Stimulated activated CD8-positive, alpha-beta memory T cell treated with anti-CD3 and anti-CD28 coated beads, Interleukin-7, amount 100 ng/mL, for 48 hours (primary cell): ENCODE measurements at regions not wholly inside any gene's neighbourhood (a gene's known extent, or its start where the extent isn't known, plus 50 kb on each side); places are given as distances from the start of the nearest gene placed in this dataset.

Source experiments
- DNase-seq, 2 donors: peaks; one replicate each; pipeline ENCODE4 v3.0.0-alpha.2; 2020; ENCODE audit warnings: low read depth in 1 of 2; ENCODE audit errors: extremely low read depth in 1 of 2

DNA sequence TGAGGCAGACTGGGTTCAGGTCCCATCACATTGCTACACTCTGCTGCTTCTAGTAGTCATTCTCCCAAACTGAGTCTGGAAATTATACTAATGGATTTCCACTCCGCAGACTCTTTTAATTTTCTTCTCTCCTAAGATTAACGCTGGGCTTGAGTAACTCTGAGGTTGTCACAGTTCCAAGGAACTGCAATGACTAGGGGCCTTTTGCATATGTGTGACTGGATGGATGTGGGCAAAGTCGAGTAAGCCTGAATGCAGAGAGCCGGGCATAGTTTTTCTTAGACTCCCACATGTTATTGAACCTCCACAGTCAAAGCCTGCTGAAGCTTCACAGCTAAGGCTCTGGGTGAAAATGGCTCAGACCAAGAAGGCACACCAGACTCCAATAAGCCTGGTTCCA is 160.9 kb upstream of the PROX1 start:
- no peak for DNase-seq

GRCh38 chr1:213828867-213829266 is 158.9 kb upstream of the PROX1 start:
- no peak for DNase-seq

GRCh38 chr1:213829780-213830179 is 158.0 kb upstream of the PROX1 start:
- no peak for DNase-seq

- no peak for DNase-seq
Measured at GRCh38 chr1:213830371-213830770, 157.4 kb upstream of the PROX1 start.

DNA sequence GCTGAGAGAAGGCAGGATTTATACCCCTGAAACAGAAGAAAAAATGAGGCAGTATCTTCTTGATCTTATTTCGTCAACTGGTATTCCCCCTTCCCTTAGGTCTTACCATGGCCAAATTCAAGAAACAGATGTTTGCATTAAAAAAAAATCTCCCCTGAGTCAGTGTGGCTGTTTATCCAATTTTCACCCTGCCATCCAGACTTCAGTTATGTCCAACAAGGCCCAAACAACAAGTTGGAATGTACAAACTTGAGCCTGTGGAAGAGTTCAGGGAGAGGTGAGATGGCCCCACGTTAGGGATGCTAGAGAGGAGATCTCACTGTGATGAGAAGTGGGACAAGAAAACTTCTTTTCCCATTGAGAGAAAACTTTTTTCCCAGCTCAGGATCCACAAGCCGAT is 147.2 kb upstream of the PROX1 start:
- DNase-seq: no peak

DNA sequence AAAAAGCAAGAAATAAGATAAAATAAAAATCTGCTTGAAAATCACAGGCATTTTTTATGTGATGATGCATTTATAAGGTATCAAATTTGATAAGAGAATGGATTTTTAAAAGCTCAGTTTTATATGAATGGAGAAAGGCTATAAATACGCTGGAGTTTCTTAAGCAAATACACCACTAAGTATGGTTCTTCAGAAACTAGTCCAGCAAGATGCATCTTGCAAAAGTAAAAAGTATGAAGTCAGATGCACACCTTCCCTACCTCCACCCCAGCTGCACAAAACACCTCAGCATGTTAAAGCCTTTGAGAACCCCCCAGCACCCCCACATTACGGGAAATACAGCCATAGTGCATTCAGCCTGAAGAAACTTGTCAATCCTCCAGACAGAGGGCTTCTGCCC is 143.1 kb upstream of the PROX1 start:
- DNase-seq: no peak

GRCh38 chr1:213852107-213852506 is 135.7 kb upstream of the PROX1 start:
- DNase-seq: no peak

GRCh38 chr1:213858581-213858980 is 129.2 kb upstream of the PROX1 start:
- no peak for DNase-seq

DNA sequence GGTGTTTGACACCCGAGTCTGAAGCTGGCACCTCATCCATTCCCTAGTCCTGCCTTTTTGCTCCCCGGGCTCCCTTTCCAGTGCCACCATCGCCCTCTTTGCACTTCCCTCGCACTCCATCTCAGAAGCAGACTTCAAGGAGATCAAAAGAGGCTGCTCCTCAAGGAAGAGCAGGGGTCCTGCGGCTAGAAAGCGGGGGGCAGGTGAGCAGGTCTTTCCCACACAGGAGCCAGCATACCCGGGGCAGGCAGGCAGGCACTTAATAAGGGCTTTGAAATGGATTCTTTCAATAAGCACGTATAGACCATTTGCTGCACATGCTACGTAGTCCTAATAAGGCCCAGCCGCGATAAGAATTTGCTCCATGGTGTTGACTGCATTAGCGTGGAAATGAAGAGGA is 125.9 kb upstream of the PROX1 start:
- DNase-seq: no peak

DNA sequence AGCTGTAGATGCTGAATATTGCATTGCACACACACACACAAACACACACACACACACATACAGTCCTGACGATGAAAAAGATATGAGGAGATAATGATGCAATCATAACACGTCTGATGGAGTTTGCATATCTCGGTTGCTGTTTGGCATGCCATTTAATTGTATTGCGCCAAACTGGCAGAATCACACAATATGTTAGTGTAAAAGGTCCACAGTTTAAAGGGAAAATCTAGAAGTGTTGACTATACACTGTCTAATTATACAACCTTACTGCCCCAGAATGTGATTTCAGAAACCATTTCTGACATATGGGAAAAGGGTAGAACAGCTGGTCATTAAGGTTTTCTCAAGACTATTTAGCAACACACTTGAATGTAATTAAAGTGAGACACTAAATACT is 123.7 kb upstream of the PROX1 start:
- no peak for DNase-seq

GRCh38 chr1:213868482-213868881 is 119.3 kb upstream of the PROX1 start:
- DNase-seq: no peak

- no peak for DNase-seq
Measured at GRCh38 chr1:213871179-213871578, 116.6 kb upstream of the PROX1 start.

DNA sequence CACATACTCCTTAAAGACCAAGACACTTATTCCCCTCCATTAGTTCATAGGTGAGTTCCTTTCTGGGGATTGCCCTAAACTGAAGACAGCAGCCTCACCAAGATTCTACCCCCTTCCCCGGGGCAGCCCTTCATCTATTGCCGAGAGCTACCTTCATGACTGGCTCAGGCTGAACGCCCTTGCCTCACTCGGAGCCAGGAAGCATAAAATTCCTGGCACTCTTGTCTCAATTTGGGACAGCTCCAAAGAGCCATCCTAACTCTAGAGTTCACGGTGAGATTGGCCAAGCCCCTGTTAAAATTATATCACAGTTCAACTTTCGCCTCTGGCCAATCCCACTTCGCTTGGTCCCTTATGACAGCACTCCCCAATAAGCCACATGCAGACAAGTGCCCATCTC is 113.0 kb upstream of the PROX1 start:
- DNase-seq: no peak

DNA sequence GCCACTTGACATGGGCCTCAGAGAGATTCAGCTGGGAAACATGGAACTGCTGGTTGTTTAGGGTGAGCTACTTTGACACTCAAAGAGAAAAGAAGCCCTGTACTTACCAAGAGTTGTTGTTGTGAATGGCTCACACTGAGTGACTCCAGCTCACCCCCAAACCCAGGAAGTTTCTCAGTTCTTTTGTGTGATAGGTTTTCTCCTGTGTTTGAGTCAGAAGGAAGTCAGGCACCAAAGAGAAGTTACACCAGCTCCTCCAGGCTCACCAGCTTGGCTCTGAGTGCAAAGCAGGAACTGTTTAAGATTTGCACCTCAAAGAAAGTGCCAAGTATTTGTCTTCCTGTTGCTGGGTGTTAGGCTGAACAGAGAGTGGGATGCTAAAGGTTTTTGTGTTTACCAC is 111.2 kb upstream of the PROX1 start:
- DNase-seq: no peak

DNA sequence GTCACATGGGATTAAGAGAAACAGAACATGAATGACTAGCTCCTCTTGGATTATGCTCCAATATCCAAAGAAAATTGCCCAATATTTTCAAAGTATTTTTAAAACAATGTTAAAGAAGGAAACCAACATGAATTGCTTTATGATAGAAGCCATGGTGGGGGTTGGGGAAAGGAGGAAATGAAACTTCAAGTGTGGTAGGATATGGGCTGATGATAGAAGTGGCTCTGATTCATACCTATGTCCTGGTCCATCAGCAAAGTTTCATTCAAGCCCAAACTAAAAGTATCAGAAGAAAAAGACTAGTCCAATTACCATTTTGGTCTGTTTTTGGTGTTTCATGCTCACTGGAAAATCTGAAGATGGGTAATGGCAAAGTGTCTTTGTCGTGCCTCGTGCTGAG is 104.2 kb upstream of the PROX1 start:
- no peak for DNase-seq

DNA sequence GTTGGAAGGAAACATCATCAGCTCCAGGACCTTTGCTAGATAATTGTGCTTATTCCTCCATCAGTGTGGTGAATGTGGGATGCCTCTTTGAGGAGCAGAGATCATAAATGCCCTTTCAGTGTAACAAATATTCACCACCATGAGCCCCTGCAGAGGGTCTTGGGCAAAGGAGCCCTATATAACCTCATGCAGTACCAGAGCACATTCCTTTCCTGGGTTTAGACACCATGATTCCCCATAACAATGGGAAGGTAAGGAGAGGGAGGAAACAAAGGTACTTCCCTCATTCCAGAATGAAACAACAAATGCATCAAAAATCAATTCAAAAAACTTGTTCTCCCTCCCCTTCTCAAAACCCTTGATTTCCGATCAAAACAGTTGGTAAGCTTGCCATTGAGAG is 103.4 kb upstream of the PROX1 start:
- DNase-seq: no peak

GRCh38 chr1:213884942-213885341 is 102.8 kb upstream of the PROX1 start:
- DNase-seq: no peak

- DNase-seq: no peak
Measured at GRCh38 chr1:213887842-213888241, 99.9 kb upstream of the PROX1 start.

DNA sequence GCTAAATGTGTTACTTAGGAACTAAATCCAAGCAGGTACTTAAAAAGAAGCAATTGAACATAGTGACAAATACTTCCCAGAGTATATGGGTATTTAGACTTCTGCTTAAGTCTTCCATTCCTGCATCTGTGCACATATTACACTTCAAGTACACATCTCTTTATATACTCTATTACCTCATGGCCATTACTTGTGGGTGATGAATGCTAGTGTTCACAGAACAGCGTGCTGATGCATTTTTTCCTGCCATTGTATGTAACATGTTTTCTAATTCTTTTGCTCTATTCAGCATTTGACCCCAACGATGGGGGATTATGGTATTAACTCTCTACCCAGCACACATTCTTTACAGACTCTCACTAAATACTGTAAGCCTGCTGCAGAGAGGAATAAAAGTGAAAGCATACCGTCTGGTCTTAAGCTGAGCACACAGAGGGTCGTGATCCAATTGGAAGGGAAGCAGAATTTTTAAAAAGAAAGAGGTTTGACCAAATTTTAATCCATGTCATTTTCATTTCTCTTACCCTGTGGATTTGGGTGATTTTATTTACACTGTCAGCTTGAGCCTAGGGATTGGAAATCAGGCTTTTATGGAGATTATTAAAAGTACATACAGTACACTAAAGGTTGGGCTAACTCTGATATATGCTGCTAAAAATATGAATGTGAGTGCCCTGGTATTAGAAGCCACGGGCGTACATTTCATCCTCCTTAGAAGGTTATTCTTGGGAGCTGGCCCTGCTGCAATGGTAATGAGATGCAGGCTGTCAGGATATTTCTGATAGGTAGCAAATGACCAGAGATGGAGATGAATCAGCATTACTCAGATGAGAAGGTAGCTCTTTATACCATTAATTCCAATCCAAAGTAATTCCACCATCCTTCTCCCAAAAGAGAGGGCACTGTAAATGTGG is 95.5 kb upstream of the PROX1 start:
- no peak for DNase-seq

DNA sequence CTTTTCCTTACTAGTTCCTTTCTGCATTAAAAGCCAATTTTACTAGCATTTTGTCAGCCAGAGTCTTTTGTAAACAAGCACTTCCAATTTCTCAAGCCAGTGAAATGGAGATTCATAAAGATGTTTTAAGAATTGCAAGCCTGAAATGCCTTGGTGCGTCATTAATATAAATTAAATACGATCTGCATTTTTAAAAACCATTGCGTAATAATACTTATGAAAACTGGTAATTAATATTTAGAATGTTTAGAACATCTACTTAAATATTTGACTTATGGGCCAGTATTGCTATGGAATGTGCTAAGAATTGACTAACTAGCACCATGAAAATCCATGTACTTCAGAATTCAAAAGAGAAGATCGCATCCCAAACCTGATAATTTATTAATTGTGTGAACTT is 89.1 kb upstream of the PROX1 start:
- DNase-seq: no peak

- no peak for DNase-seq
Measured at GRCh38 chr1:213899413-213899812, 88.4 kb upstream of the PROX1 start.

DNA sequence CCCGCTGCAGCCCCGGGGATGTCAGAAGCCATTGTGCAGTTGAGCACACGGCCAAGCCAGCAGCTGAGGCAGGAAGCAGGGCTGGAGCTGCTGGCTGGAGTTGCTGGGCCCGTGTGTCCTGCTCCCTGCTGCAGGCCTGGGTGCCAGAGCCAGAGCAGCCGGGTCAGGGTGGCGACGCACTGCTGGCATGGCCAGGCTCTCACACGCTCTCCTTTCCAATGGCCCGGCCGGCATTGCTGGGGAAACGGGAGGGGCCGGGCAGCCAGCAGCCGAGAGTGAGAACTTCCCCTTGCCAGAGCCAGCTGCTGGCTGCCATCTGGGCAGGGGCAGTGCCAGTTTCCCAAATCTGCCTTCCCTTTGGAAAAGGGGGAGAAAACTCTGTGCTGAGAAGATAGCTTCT is 82.4 kb upstream of the PROX1 start:
- DNase-seq: no peak

GRCh38 chr1:213908521-213908920 is 79.3 kb upstream of the PROX1 start:
- no peak for DNase-seq
